Endodermal cell (in vitro differentiated cells): ENCODE measurements at regions not wholly inside any gene's neighbourhood (a gene's known extent, or its start where the extent isn't known, plus 50 kb on each side); places are given as distances from the start of the nearest gene placed in this dataset.

Experiments
- DNase-seq: peaks from one replicate; pipeline ENCODE4 v3.0.0-alpha.2; 2017
- H3K27ac ChIP-seq: 2 replicates; pipeline ENCODE4 v1.5.1; 2013; ENCODE audit warnings: mild to moderate bottlenecking, low read depth, low read length, moderate library complexity
- H3K27me3 ChIP-seq: 2 replicates; pipeline ENCODE4 v1.6.1; 2013; ENCODE audit warnings: mild to moderate bottlenecking, low read length, moderate library complexity; ENCODE audit not compliant: insufficient read depth, control insufficient read depth, poor library complexity, severe bottlenecking
- H3K36me3 ChIP-seq: 2 replicates; pipeline ENCODE4 v1.7.0; 2013; ENCODE audit warnings: mild to moderate bottlenecking, low read length, moderate library complexity; ENCODE audit not compliant: control insufficient read depth, insufficient read depth
- H3K4me1 ChIP-seq: one replicate; pipeline ENCODE4 v1.7.0; 2013; ENCODE audit warnings: low read length; ENCODE audit not compliant: control insufficient read depth, insufficient read depth
- H3K4me3 ChIP-seq: 2 replicates; pipeline ENCODE4 v1.5.1; 2013; ENCODE audit warnings: mild to moderate bottlenecking, low read length, moderate library complexity
- H3K9ac ChIP-seq: 2 replicates; pipeline ENCODE4 v1.6.1; 2013; ENCODE audit warnings: mild to moderate bottlenecking, low read length, moderate library complexity; ENCODE audit not compliant: poor library complexity, severe bottlenecking; ENCODE audit errors: extremely low read depth
- H3K9me3 ChIP-seq: 2 replicates; pipeline ENCODE4 v1.6.1; 2013; ENCODE audit warnings: mild to moderate bottlenecking, low read length, moderate library complexity; ENCODE audit not compliant: control insufficient read depth
- H3K27ac Mint-ChIP-seq: 2 replicates; pipeline ENCODE4 v1.8.0; 2020; ENCODE audit warnings: mixed read lengths
- H3K27me3 Mint-ChIP-seq: 2 replicates; pipeline ENCODE4 v1.8.0; 2021; ENCODE audit warnings: mild to moderate bottlenecking, mixed read lengths; ENCODE audit not compliant: insufficient read depth
- H3K36me3 Mint-ChIP-seq: 2 replicates; pipeline ENCODE4 v1.8.0; 2020; ENCODE audit warnings: low read depth, mixed read lengths
- H3K4me1 Mint-ChIP-seq: 2 replicates; pipeline ENCODE4 v1.8.0; 2020; ENCODE audit warnings: mixed read lengths
- H3K4me3 Mint-ChIP-seq: 2 replicates; pipeline ENCODE4 v1.8.0; 2020; ENCODE audit warnings: mild to moderate bottlenecking, moderate library complexity, mixed read lengths
- H3K9me3 Mint-ChIP-seq: 2 replicates; pipeline ENCODE4 v1.8.0; 2020; ENCODE audit warnings: mild to moderate bottlenecking, mixed read lengths
- WGBS, 2 experiments: methylation state at CpG; one replicate each; pipeline versions ENCODE4 v1.1.5 to v1.1.7; 2013; ENCODE audit warnings: missing lambda C conversion rate in 2 of 2, mixed read lengths in 1 of 2; ENCODE audit not compliant: insufficient coverage in 1 of 2, insufficient read length in 1 of 2; 5-methylcytosine and 5-hydroxymethylcytosine counted together
- TF ChIP-seq, protein P1 (sequence below): fragments of 200-600 bp; sonication (generic); conservative IDR thresholded peaks from 2 replicates; pipeline ENCODE4 v1.5.0; 2021; ENCODE audit warnings: antibody characterized with exemption, mild to moderate bottlenecking

DNA sequence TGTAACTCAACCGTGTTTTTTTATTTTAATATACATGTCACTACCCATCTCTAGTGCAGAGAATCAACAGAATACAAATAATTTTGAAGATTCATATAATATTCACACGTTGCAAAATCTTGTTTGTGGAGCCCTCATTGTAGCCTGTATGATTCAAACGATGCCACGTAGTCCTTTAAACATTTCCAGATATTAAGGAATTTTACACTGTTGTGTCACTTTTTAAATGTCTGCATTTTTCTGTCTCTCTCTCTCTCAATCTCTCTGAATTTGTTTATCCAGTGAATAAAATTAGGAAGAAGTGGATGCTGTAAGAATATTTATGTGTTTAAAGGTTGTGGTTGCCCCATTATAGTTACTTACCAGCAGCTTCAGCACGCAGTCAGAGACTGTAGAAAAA is 262.0 kb downstream of the PAX1 start:
- DNase-seq = no peak
- Mint-ChIP-seq H3K4me3 (no peak overlapping the region), H3K27me3 (no peaks in the 10 kb centered on the region), H3K9me3 (peaks cover 9% of the 10 kb centered on the region), H3K27ac (no peak overlapping the region), H3K4me1 (no peaks in the 10 kb centered on the region), H3K36me3 (no peaks in the 10 kb centered on the region)
- Histone ChIP-seq H3K27ac (no peak overlapping the region), H3K9me3 (peaks cover 9% of the 10 kb centered on the region), H3K36me3 (no peaks in the 10 kb centered on the region), H3K4me3 (no peak overlapping the region), H3K4me1 (no peaks in the 10 kb centered on the region), H3K27me3 (no peaks in the 10 kb centered on the region), H3K9ac (no peak overlapping the region)
- TF ChIP-seq, protein P1, sequence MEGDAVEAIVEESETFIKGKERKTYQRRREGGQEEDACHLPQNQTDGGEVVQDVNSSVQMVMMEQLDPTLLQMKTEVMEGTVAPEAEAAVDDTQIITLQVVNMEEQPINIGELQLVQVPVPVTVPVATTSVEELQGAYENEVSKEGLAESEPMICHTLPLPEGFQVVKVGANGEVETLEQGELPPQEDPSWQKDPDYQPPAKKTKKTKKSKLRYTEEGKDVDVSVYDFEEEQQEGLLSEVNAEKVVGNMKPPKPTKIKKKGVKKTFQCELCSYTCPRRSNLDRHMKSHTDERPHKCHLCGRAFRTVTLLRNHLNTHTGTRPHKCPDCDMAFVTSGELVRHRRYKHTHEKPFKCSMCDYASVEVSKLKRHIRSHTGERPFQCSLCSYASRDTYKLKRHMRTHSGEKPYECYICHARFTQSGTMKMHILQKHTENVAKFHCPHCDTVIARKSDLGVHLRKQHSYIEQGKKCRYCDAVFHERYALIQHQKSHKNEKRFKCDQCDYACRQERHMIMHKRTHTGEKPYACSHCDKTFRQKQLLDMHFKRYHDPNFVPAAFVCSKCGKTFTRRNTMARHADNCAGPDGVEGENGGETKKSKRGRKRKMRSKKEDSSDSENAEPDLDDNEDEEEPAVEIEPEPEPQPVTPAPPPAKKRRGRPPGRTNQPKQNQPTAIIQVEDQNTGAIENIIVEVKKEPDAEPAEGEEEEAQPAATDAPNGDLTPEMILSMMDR = no peak
- WGBS, 2 experiments = 88 to 100% methylated on average over 5 of the region's 5 CpGs

GRCh38 chr20:21956591-21956990 is 251.1 kb downstream of the PAX1 start:
- no peak overlapping the region for H3K4me3 ChIP-seq
- no peak overlapping the region for H3K9ac ChIP-seq
- Mint-ChIP-seq H3K4me1 (no peaks in the 10 kb centered on the region), H3K36me3 (no peaks in the 10 kb centered on the region), H3K4me3 (no peak overlapping the region), H3K27ac (no peak overlapping the region), H3K9me3 (peaks cover 6% of the 10 kb centered on the region), H3K27me3 (no peaks in the 10 kb centered on the region)
- no peak overlapping the region for H3K27ac ChIP-seq
- TF ChIP-seq, protein P1 = no peak
- DNase-seq = no peak
- no peaks in the 10 kb centered on the region for H3K4me1 ChIP-seq
- peaks cover 11% of the 10 kb centered on the region for H3K9me3 ChIP-seq
- no peaks in the 10 kb centered on the region for H3K36me3 ChIP-seq
- no peaks in the 10 kb centered on the region for H3K27me3 ChIP-seq

DNA sequence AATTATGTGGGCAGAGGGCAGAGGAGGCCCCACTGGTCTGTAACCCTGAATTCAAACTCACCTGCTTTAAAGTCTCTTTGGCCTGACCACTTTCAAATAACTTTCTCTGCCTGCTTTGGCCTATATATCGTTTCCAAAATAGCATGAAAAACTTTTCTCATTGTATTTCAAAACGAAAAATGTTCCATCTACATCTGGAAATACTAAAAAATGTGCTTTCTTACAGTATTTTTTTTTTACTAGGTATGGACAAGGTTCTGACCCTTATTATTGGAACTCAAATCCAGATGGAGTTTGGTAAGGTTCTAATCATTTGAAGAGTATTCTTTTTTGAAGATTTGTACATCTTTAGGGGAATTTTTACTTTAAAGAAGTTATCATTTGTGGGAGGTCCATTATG is 241.9 kb downstream of the PAX1 start:
- H3K4me3 ChIP-seq = no peak overlapping the region
- Mint-ChIP-seq H3K27me3 (peaks cover 3% of the 10 kb centered on the region), H3K4me1 (peaks cover 16% of the 10 kb centered on the region), H3K9me3 (no peaks in the 10 kb centered on the region), H3K27ac (no peak overlapping the region), H3K4me3 (no peak overlapping the region), H3K36me3 (no peaks in the 10 kb centered on the region)
- 88 to 100% methylated on average over 1 to 2 of the region's 2 CpGs for WGBS, 2 experiments
- H3K27me3 ChIP-seq = no peaks in the 10 kb centered on the region
- H3K9me3 ChIP-seq = peaks cover 5% of the 10 kb centered on the region
- no peak for DNase-seq
- H3K27ac ChIP-seq = no peak overlapping the region
- H3K9ac ChIP-seq = no peak overlapping the region
- TF ChIP-seq, protein P1 = no peak
- H3K4me1 ChIP-seq = peaks cover 7% of the 10 kb centered on the region
- H3K36me3 ChIP-seq = no peaks in the 10 kb centered on the region
